Thyroid gland (tissue), 4 donors: ENCODE measurements at regions not wholly inside any gene's neighbourhood (a gene's known extent, or its start where the extent isn't known, plus 50 kb on each side); places are given as distances from the start of the nearest gene placed in this dataset.
A peak's percentile ranks its signal among the peaks of the same experiment; 100 is the strongest.

ENCODE experiments used
- DNase-seq, 2 donors: peaks; one replicate each; pipeline ENCODE4 v3.0.0-alpha.2; 2019
- H3K27ac ChIP-seq, 3 donors: fragments of 200-600 bp; sonication (generic); 1 replicate in 2 of 3; 2 replicates in 1 of 3; pipeline ENCODE4 v1.5.1; 2016 to 2019; ENCODE audit warnings: mild to moderate bottlenecking in 1 of 3, moderate library complexity in 1 of 3
- H3K27me3 ChIP-seq: fragments of 200-600 bp; sonication (generic); one replicate; pipeline ENCODE4 v1.5.1; 2019
- H3K36me3 ChIP-seq, 2 donors: fragments of 200-600 bp; sonication (generic); one replicate each; pipeline ENCODE4 v1.5.1; 2016 to 2019
- H3K4me1 ChIP-seq, 2 donors: fragments of 200-600 bp; sonication (generic); one replicate each; pipeline ENCODE4 v1.5.1; 2017 to 2019
- H3K4me3 ChIP-seq, 3 donors: fragments of 200-600 bp; sonication (generic); replicated peaks in 1 of 3; 1 replicate in 2 of 3; 2 replicates in 1 of 3; pipeline ENCODE4 v1.5.1; 2016; ENCODE audit warnings: mild to moderate bottlenecking in 1 of 3
- H3K9me3 ChIP-seq: fragments of 200-600 bp; sonication (generic); one replicate; pipeline ENCODE4 v1.5.1; 2017
- CTCF ChIP-seq, 6 experiments: fragments of 200-600 bp in 3 of 6; fragments of 450-650 bp in 3 of 6; sonication (generic) in 3 of 6; IDR thresholded peaks; one replicate each; pipeline ENCODE4 v1.5.1; 2016 to 2019; ENCODE audit warnings: antibody characterized with exemption in 6 of 6, mild to moderate bottlenecking in 2 of 6, inconsistent platforms in 1 of 6, moderate library complexity in 1 of 6
- POLR2A ChIP-seq, 2 donors: fragments of 450-650 bp; IDR thresholded peaks; one replicate each; pipeline ENCODE4 v1.6.1; 2017; ENCODE audit warnings: antibody characterized with exemption in 2 of 2, mild to moderate bottlenecking in 2 of 2, moderate library complexity in 1 of 2
- WGBS, 2 donors: methylation state at CpG; one replicate each; pipeline ENCODE4 v1.1.5; 2017; 5-methylcytosine and 5-hydroxymethylcytosine counted together
- intact Hi-C: fragments of 100-400 bp; cut with DNase I; formaldehyde crosslinking; loops from one replicate; pipeline ENCODE4 v1.15.1; 2023

DNA sequence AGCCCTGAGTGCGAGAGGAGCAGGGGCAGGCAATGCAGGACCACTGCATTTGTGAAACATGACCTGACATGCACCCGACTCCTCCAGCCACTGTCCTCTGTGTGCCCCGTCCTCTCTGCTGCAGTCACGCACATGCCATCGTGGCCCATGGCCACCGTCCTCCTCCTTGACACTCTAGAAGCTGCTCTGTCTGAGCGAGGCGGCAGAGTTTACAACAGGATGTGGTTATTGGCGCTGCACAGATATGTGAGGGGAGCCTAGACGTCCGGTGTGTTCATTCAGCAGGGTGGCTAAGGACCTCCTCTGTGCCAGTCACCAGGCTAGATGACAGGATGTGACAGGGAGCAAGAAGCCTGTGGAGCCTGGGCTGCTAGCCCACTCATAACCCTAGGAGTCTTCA is 277.8 kb downstream of the FOXO1 start:
- H3K36me3 ChIP-seq, result no peaks in the 10 kb centered on the region
- no peaks in the 10 kb centered on the region for H3K27me3 ChIP-seq
- TF ChIP-seq CTCF (IDR thresholded peaks at IDR 0.05) (no peak), POLR2A (IDR thresholded peaks at IDR 0.05) (no peak)
- H3K4me1 ChIP-seq, result peaks cover 0 to 3% of the 10 kb centered on the region in 2 donors
- H3K27ac ChIP-seq, result no peak overlapping the region
- peak in 1 of 2 donors; percentile 27 for DNase-seq
- WGBS, 2 donors, result 85 to 86% methylated on average over 10 to 11 of the region's 11 CpGs
- intact Hi-C loops, result no loop called here
- H3K4me3 ChIP-seq, result no peak overlapping the region
- no peaks in the 10 kb centered on the region for H3K9me3 ChIP-seq

DNA sequence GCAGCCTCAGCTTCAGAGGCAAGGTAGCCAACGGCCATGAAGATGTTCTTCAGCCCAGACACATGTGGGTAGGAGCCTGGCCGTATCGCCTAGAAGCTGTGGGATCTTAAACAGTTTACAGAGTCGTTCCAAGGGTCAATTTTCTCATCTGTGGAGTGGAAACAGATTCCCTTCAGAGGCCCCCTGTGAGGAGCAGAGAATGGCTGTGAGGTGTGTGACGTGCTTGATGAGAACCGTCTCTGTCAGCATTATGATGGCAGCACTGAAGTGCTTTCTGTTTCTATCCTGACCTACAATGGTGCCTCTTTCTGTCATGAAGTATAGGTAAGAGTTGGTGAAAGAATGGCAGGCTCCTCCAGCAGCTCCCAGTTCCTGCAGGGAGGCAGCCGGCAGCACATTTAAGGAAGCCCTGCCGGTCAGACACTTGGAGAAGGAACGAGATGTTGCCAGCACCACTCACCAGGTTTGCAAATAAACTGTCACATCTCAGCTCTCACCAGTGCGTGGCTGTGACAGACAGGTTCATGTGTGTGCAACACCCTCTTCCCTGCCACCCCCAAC is 277.3 kb downstream of the FOXO1 start:
- intact Hi-C loops, result no loop called here
- TF ChIP-seq CTCF (IDR thresholded peaks at IDR 0.05) (no peak), POLR2A (IDR thresholded peaks at IDR 0.05) (no peak)
- Histone ChIP-seq H3K36me3 (no peaks in the 10 kb centered on the region), H3K27me3 (no peaks in the 10 kb centered on the region), H3K9me3 (no peaks in the 10 kb centered on the region), H3K27ac (no peak overlapping the region), H3K4me3 (no peak overlapping the region), H3K4me1 (peaks cover 0 to 3% of the 10 kb centered on the region in 2 donors)
- peak in 1 of 2 donors; percentile 13 for DNase-seq
- WGBS, 2 donors, result 65 to 70% methylated on average over 10 of the region's 10 CpGs

DNA sequence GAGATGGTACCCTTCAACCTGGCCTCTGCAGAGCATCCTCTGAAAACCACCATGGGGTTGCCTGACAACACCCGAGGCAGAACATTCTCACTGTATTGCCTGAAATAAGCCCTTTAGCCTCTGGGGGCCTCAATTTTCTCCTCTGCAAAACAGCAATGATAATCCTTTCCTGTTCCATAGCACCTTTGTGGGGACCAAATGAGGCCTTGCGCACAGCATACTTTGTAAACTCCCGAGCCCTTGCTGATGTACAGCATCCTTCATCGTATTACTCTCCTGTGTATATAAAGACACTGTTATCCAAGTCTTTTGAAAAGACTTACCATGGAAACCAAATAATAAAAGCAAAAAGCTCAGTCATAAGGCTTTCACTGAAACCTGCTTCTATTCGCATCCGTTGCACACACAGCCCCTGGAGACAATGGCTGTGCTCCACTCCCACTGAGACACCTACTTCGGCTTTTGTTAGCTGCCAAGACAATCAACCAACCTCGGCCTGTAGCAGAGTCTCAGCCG is 276.0 kb downstream of the FOXO1 start:
- Histone ChIP-seq H3K4me3 (no peak overlapping the region), H3K27ac (no peak overlapping the region), H3K36me3 (no peaks in the 10 kb centered on the region), H3K4me1 (peaks cover 0 to 3% of the 10 kb centered on the region in 2 donors), H3K9me3 (no peaks in the 10 kb centered on the region), H3K27me3 (no peaks in the 10 kb centered on the region)
- intact Hi-C loops, result no loop called here
- no peak for DNase-seq
- 87 to 89% methylated on average over 9 of the region's 9 CpGs for WGBS, 2 donors
- TF ChIP-seq POLR2A (IDR thresholded peaks at IDR 0.05) (no peak), CTCF (IDR thresholded peaks at IDR 0.05) (no peak)

GRCh38 chr13:40391788-40392187 is 274.7 kb downstream of the FOXO1 start:
- TF ChIP-seq POLR2A (IDR thresholded peaks at IDR 0.05) (no peak), CTCF (IDR thresholded peaks at IDR 0.05) (no peak)
- no peak for DNase-seq
- no peaks in the 10 kb centered on the region for H3K9me3 ChIP-seq
- 92 to 97% methylated on average over 5 of the region's 5 CpGs for WGBS, 2 donors
- no peak overlapping the region for H3K27ac ChIP-seq
- peaks cover 0 to 3% of the 10 kb centered on the region in 2 donors for H3K4me1 ChIP-seq
- no peak overlapping the region for H3K4me3 ChIP-seq
- no peaks in the 10 kb centered on the region for H3K27me3 ChIP-seq
- H3K36me3 ChIP-seq, result no peaks in the 10 kb centered on the region
- intact Hi-C loops, result no loop called here

- H3K27me3 ChIP-seq, result no peaks in the 10 kb centered on the region
- H3K4me1 ChIP-seq, result no peaks in the 10 kb centered on the region
- intact Hi-C loops, result no loop called here
- TF ChIP-seq POLR2A (IDR thresholded peaks at IDR 0.05) (no peak), CTCF (IDR thresholded peaks at IDR 0.05) (no peak)
- H3K4me3 ChIP-seq, result no peak overlapping the region
- no peak overlapping the region for H3K27ac ChIP-seq
- no peaks in the 10 kb centered on the region for H3K9me3 ChIP-seq
- H3K36me3 ChIP-seq, result no peaks in the 10 kb centered on the region
- 91 to 94% methylated on average over 5 of the region's 5 CpGs for WGBS, 2 donors
- no peak for DNase-seq
Measured at GRCh38 chr13:40394304-40394985, 272.0 kb downstream of the FOXO1 start.
